Hematopoietic multipotent progenitor cell treated with erythropoietin and hydrocortisone succinate and interleukin-3 and kit ligand, for 8 days (in vitro differentiated cells): ENCODE measurements at regions not wholly inside any gene's neighbourhood (a gene's known extent, or its start where the extent isn't known, plus 50 kb on each side); places are given as distances from the start of the nearest gene placed in this dataset.

Source experiments
- DNase-seq: peaks from one replicate; pipeline ENCODE4 v3.0.0-alpha.2; 2015

DNA sequence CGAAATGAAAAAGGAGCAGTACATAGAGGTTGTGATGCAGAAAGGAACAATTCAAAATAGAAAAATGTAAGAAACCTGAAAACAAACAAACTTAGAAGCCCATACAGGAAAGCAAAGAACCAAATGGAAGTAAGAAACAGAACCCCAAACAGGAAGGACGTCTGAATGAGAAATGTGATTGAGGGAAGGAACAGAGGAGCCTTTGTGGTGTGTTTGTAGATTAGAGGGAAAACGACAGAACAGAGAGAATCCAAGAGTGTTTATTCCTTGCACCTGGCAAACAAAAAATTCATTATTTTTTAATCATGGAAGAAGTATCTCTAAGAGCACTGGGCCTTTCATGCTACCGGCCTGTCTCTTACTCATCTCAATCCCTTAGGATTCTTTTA lies 67.8 kb upstream of the ZSWIM6 start:
- no peak for DNase-seq

DNA sequence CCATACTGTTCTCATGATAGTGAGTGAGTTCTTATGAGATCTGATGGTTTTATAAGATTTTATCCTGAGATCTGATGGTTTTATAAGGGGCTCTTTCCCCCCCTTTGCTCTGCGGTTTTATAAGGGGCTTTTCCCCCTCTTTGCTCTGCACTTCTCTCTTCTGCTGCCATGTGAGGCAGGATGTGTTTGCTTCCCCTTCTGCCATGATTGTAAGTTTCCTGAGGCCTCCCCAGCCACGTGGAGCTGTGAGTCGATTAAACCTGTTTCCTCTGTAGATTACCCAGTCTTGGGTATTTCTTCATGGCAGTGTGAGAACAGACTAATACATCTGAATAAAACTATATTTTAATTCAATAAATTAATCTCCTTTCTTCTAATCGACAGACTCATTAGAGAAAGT lies 64.9 kb upstream of the ZSWIM6 start:
- DNase-seq, result no peak

DNA sequence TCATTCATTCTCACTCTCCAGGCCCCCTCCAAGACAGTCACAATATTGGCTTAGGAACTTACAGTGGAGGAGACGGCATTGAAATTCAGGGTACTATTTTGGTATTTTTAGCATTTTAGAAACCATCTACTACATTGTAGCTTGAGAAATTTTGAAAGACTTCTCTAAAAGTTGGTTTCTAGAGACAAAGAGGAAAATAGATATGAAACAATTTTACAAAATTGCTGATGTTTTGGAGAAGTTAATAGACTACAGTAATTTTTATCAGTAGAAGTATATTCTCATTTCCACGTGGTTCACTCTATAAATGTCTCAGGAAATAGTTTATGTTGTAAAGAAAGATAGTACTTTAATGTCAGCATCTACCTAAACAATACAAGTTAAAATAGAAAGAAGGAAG lies 63.2 kb upstream of the ZSWIM6 start:
- no peak for DNase-seq

DNA sequence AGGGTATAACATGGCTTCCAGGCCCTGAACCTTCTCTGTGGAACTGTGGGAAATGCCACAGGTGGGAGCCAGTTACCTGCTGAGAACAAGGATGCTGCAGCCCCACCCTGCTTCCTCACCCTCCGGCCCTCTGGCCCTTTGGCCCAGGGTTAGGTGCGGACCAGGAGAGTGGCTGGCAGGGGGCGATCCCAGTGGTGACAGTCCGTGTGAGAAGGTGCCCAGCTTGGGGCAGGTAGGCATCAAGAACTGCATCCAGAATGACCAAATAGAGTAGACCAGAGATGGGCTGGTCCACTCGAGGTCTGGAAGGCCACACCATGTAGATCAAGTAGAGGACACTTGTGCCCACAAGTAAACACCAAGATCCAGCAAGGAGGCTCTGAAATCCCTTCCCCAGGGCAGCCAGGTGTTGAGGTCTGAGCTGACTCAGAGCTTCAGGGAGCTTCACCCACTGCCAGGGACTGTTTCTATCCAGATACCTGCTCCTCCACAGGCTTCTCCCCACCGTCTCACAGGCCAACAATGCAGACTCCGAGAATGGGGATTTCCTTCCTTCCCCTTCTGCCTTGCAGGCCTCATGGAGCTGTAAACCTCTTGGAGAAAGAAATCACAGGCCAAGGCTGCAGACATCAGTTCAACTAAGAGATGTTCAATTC lies 61.4 kb upstream of the ZSWIM6 start:
- DNase-seq, result no peak

DNA sequence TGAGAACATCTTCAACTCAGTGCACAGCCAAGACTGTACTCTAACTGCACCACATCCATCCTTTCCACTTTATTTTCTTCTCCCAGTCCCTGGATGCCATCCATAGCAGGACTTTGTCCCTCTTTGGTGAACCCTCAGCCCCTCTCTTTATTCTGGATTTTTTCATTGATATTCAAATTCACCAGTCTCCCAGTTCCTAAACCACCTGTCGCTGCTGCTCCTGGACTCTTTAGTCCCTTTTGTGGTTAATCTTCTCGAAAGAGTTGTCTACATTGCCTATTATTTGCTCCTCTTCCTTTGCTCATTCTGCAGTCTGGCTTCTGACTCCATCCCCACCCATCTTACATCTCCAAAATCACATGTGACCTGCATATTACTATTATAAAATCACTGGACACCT lies 59.4 kb upstream of the ZSWIM6 start:
- no peak for DNase-seq

DNA sequence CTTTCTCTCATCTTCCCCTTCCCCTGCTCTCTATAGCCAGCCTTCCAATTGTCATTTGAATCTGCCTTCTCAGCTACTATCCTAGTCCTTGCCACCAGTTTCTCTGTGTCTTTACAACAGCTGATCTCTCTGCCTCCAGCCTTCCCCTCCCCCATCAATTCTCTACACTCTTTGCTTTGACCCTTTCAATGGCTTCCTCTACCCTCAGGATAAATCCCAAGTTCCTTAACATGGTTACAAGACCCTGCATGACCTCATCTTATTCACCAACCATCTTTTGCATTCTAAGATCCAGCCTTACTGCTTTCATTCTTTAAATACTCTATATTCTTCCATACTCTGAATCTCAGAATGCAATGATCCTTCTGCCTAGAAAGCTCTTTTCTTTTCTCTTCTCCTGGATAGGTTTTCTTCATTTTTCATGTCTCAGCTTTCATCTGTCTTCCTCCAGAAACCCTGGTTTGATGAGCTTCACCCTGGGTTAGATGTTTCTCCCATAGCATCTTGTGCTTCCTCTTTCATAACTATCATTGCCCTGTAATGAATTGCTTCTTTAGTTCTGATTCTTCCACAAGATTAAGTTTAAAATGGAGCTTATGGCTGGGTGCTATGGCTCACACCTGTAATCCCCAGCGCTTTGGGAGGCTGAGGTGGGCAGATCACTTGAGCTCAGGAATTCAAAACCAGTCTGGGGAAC lies 58.6 kb upstream of the ZSWIM6 start:
- DNase-seq, result no peak

DNA sequence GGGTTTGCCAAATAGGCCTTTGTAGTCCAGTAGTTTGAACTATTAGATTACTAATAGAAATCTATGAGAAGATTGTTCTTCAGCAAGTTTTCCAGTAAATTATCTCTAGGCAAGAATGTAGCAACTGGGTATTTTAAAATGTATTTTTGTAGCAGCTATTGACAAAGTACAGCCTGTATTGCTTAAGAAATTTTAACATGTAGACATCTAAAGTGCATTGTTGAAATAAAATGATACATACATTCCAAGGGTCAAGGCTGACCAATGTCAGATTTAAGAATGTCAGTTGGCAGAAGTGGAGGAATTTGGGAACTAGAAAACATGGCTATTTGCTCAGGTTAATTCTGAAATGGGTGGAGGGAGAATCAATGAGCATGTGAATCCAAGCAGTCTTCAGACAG lies 57.5 kb upstream of the ZSWIM6 start:
- no peak for DNase-seq

DNA sequence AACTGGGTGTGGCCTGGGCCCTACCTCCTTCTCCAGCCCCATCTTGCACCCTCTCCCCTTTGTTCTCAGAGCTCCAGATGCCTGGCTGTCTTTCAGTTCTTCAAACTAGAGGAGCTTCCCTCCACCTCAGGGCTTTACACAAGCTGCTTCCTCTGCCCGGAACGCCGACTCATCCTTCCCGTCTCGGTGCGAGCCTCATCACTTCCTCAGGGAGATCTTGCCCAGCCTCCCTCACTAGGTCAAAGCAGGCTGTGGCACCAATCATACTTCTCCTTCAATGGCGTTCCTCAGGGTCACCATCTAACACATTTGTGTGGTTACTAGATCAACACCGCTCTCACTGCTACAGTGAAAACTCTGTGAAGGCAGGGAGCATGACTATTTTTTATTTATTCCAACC lies 56.2 kb upstream of the ZSWIM6 start:
- DNase-seq, result peak; percentile 39

DNA sequence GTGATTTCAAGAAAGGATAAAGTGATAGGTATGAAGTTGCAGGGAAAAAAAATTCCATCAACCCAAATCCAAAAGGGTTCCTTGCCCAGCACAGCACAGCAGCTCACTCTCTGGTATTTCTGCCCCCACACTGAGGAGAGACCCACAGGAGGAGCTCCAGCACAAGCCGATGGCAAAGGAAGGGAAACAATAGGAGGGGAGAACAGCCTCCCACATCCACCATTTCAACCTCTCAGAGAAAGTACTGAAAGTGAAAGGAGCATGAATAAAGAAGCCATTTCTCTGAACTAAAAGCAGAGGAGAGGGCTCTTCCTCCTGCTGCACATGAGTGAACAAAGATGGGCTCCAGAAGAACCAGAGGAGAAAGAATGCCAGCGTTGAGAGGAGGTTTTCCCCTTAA lies 54.9 kb upstream of the ZSWIM6 start:
- DNase-seq, result no peak

DNA sequence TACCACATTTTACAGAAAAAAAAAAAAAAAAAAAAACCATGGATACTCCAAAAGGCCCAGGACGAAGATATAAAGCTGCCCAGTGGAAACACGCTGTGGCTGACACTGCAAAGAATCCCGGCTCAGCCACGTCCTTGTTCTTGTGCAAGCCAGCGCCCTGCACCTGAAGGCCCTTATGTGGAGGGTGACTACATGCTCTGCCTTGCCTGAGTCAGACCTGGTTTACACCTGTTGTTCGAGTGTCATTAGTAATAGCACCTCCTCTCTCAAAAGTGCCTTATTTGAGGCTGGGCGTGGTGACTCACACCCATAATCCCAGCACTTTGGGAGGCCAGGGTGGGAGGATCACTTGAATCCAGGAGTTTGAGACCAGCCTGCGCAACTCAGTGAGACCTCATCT lies 54.3 kb upstream of the ZSWIM6 start:
- DNase-seq, result no peak

DNA sequence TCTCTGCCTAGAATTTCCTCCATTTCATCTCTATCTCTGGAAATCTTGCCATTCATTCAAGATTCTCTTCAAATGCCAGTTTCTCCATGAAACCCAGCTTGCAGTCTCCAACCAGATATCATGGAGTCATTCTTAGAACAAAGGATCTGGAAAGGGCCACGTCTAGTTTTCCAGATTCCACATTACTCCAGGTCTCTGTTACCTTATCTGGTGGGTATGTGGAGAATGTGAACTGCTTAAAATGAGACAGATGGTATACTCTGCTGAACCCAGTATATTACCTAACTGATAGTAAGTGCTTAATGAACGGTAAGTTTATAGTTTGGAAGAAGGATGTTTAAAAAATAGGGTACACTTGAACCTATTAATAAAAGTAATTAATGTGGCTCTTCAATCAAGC lies 52.3 kb upstream of the ZSWIM6 start:
- no peak for DNase-seq

DNA sequence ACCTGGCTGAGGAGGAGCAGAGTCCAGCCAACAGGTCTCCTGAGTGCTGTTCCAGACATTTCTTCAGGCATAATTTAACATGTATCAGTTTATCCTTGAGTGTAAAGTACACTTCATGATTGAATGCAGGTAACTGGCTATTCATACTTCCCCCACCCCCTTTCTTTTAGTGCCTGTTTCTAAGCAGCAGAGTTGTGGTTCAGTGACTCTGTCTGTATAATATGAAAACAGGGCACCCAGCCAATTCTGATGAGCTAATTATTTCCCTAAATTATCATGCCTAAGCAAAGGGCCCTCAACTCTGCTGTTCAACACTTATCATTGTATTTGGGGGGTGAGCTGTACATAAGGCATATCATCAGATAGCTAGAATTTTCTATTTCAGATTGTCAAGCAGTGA lies 51.9 kb upstream of the ZSWIM6 start:
- DNase-seq, result peak; percentile 87

DNA sequence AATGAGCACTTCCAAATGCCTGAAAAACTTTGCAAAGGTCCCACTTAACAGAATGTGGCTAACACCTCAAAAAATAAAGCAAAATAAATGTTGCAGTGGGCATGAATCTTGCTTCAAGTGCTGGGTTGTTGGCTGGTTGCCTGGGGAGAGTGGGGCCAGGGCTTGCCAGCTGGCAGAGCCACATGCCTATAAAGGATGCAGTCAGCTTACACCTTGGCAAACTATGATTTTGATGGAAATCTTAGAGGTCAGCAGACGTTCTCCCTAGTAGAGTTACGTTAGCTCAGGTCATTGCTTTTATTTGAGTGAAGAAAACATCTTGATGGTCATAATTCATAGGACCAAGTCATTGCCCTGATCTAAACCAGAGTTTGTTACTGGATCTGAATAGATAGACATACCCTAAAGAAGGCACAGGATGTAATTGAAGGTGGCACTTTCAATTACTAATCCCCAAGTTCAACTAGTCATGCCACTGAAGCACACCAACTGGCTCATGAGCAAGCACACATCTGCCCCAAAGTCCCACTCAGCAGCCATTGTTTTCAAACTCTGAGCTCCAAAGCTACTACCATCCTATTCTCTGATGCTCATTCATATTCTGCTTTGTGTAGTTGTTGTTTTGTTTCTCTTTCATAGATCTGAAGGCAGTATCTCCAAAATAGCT lies 51.2 kb upstream of the ZSWIM6 start:
- DNase-seq, result peak; percentile 8

DNA sequence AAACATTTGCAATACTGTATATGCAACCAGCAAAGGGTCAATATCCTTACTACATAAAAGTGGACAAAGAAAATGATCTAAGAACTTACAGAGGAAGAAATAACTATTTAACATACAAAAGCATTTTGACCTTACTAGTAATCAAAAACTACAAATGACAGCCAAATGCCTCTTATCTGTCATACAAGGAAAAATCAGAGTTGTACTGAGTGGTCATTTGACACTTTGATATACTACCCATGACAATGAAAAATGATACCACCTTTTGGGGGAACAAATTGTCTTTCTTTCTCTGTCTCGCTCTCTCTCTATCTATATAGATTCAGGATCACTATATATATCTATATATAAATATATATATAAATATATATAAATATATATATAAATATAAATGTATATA lies 50.4 kb upstream of the ZSWIM6 start:
- DNase-seq, result peak; percentile 31
